Stimulated activated naive CD8-positive, alpha-beta T cell treated with anti-CD3 and anti-CD28 coated beads, Interleukin-15, amount 100 ng/mL, for 72 hours (primary cell): ENCODE measurements at regions not wholly inside any gene's neighbourhood (a gene's known extent, or its start where the extent isn't known, plus 50 kb on each side); places are given as distances from the start of the nearest gene placed in this dataset.

ENCODE experiments used
- ATAC-seq: fragments of 150-1000 bp; cut with Tn5 transposase; 2 replicates; pipeline ENCODE4 v1.10.0; 2021; ENCODE audit warnings: mild to moderate bottlenecking, moderate library complexity
- DNase-seq, 2 donors: peaks; one replicate each; pipeline ENCODE4 v3.0.0; 2021 to 2022
- H3K27ac Mint-ChIP-seq, 2 donors: one replicate each; pipeline ENCODE4 v1.8.0; 2022; ENCODE audit warnings: mild to moderate bottlenecking in 2 of 2, mixed read lengths in 2 of 2, moderate library complexity in 2 of 2
- H3K27me3 Mint-ChIP-seq: one replicate; pipeline ENCODE4 v1.8.0; 2022; ENCODE audit warnings: mixed read lengths
- H3K4me1 Mint-ChIP-seq: one replicate; pipeline ENCODE4 v1.8.0; 2022; ENCODE audit warnings: mild to moderate bottlenecking, mixed read lengths
- H3K4me3 Mint-ChIP-seq, 2 donors: one replicate each; pipeline ENCODE4 v1.8.0; 2022; ENCODE audit warnings: mild to moderate bottlenecking in 2 of 2, mixed read lengths in 2 of 2, moderate library complexity in 1 of 2
- H3K9me3 Mint-ChIP-seq, 2 donors: one replicate each; pipeline ENCODE4 v1.8.0; 2022; ENCODE audit warnings: mixed read lengths in 2 of 2

- ATAC-seq (no peak), DNase-seq (no peak)
- H3K27me3 Mint-ChIP-seq: no peaks in the 10 kb centered on the region
- H3K27ac Mint-ChIP-seq: peak overlapping the region in 1 of 2 donors; percentile 19
- no peaks in the 10 kb centered on the region for H3K9me3 Mint-ChIP-seq
- H3K4me1 Mint-ChIP-seq: peaks cover 8% of the 10 kb centered on the region
- no peak overlapping the region for H3K4me3 Mint-ChIP-seq
Observed at GRCh38 chr2:239518286-239519088, 117.7 kb upstream of the HDAC4 start.

DNA sequence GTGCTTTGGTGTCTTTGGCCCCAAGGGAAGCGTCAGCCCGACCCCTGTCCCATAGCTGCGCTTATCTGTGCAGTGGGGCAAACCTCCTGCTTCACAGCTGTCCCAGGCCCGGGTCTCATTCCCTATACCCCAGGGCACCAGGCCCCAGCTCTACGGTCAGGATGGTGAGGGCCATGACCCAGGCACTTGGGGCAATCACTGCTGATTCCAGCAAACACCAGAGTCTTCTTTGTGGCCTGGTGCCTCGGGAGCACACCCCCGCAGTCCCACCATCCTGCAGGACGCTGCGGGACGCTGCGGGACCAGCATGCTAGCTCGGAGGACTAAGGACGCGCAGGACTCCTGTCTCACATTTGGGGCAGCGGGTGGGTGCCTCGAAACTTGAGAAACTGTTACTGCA lies 116.9 kb upstream of the HDAC4 start:
- ATAC-seq (no peak), DNase-seq (no peak)
- no peaks in the 10 kb centered on the region for H3K9me3 Mint-ChIP-seq
- H3K27me3 Mint-ChIP-seq: no peaks in the 10 kb centered on the region
- H3K4me3 Mint-ChIP-seq: no peak overlapping the region
- H3K4me1 Mint-ChIP-seq: peaks cover 8% of the 10 kb centered on the region
- H3K27ac Mint-ChIP-seq: no peak overlapping the region

GRCh38 chr2:239516954-239517305 lies 116.1 kb upstream of the HDAC4 start:
- no peak overlapping the region for H3K27ac Mint-ChIP-seq
- no peak for DNase-seq
- peaks cover 8% of the 10 kb centered on the region for H3K4me1 Mint-ChIP-seq
- no peaks in the 10 kb centered on the region for H3K9me3 Mint-ChIP-seq
- no peaks in the 10 kb centered on the region for H3K27me3 Mint-ChIP-seq
- H3K4me3 Mint-ChIP-seq: no peak overlapping the region
- no peak for ATAC-seq

DNA sequence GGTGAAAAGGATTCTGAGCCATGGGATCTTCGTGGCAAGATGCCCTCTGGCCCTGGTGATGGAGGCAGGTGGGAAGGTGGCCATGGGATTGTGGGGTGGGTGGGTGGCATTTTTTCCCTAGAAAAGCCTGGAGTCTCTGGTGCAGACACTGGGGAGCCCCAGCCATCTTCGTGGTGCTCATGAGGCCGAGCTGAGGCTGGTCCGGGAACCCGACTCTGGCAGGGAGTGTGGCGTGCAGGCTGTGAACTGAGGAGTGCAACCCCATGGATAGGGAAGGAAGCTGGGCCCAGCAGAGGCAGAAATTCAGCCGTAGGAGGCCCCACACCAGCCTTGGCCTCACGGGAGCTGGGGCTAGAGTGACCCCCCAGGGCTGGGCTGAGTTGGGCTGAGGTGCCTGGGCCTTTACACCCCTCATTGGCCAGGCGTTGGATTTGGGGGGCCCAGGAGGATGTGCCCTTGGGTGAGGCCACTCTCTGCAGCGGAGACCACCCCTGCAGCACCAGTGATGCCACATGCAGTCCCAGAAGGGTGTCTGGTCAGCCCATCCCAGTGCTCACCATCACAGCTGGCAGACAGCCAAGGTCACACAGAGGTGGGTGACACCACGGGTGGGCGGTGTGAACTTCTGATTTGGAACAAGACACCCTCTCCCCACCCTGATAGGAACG lies 115.6 kb upstream of the HDAC4 start:
- ATAC-seq (no peak), DNase-seq (no peak)
- H3K4me3 Mint-ChIP-seq: no peak overlapping the region
- H3K9me3 Mint-ChIP-seq: no peaks in the 10 kb centered on the region
- H3K4me1 Mint-ChIP-seq: peaks cover 8% of the 10 kb centered on the region
- H3K27me3 Mint-ChIP-seq: no peaks in the 10 kb centered on the region
- H3K27ac Mint-ChIP-seq: peak overlapping the region in 1 of 2 donors; percentile 6

DNA sequence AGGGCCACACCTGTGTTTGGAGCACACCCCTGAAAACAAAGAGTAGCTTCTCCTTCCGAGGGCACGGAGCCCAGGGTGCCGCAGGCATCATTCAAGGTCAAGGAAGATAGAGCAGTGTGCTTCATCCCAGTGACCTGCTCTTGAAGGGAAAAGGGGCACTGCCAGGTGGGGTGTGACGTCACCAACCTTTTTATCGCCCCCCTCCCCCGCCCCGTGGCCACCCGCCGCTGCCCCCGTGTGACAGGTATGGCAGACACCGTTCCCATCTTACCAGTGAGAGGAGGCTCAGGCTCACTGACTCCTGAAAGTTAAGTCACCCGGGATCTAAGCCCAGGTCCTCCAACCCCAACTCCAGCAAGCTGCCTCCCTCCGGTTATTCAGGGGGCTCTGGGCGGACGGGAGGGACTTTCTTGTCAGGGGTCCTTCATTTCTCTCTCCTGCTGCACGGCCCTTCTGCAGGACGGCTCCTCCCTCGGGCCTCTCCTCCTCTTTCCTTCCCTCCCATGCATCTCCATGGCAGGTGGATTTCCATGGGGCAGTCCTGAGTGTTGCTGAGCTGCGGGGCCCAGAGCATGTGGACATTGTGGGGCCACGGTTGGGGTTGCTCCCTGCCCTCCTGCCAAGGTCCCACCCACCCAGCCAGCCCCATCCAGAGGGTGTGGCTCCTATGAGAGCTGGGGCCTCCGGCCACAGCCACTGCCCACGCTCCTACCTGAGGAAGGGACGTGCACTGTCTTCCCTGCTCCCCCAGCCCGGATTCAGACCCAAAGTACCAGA lies 114.1 kb upstream of the HDAC4 start:
- no peak for DNase-seq
- ATAC-seq: no peak
- H3K4me3 Mint-ChIP-seq: no peak overlapping the region
- no peak overlapping the region for H3K27ac Mint-ChIP-seq
- peaks cover 8% of the 10 kb centered on the region for H3K4me1 Mint-ChIP-seq
- no peaks in the 10 kb centered on the region for H3K9me3 Mint-ChIP-seq
- H3K27me3 Mint-ChIP-seq: no peaks in the 10 kb centered on the region

GRCh38 chr2:239512054-239512453 lies 111.2 kb upstream of the HDAC4 start:
- H3K27me3 Mint-ChIP-seq: no peaks in the 10 kb centered on the region

GRCh38 chr2:239509373-239510143 lies 108.7 kb upstream of the HDAC4 start:
- no peaks in the 10 kb centered on the region for H3K27me3 Mint-ChIP-seq
- no peaks in the 10 kb centered on the region for H3K9me3 Mint-ChIP-seq
- no peak for ATAC-seq
- H3K27ac Mint-ChIP-seq: no peak overlapping the region
- H3K4me1 Mint-ChIP-seq: no peaks in the 10 kb centered on the region
- DNase-seq: no peak
- H3K4me3 Mint-ChIP-seq: no peak overlapping the region

More at GRCh38 chr2:239512054-239512453, 111.2 kb upstream of the HDAC4 start:
- Mint-ChIP-seq H3K4me1 (no peaks in the 10 kb centered on the region), H3K4me3 (no peak overlapping the region), H3K9me3 (no peaks in the 10 kb centered on the region), H3K27ac (no peak overlapping the region)
- ATAC-seq: no peak
- DNase-seq: no peak

DNA sequence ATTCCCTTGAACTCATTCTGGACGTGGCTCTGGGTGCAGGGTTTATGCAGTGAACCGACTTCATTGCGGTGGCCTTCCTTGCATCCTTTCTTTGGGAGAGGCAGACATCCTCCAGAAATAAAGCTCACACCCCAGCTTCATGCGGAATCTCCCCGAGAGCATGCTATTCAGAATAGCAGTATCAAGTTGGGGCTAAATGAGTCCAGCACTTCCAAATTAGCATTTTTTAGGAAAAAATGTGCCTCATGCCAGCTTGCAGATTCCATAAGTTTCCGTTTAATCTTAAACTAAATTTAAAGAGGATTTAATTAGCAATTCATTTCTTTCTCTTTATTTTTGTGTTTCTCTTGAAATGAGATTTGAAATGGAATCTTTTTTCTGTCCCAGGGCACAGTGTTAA lies 107.4 kb upstream of the HDAC4 start:
- no peak overlapping the region for H3K4me3 Mint-ChIP-seq
- no peak overlapping the region for H3K27ac Mint-ChIP-seq
- ATAC-seq (no peak), DNase-seq (no peak)
- no peaks in the 10 kb centered on the region for H3K9me3 Mint-ChIP-seq
- no peaks in the 10 kb centered on the region for H3K27me3 Mint-ChIP-seq
- H3K4me1 Mint-ChIP-seq: no peaks in the 10 kb centered on the region

- no peak for ATAC-seq
- H3K4me3 Mint-ChIP-seq: no peak overlapping the region
- no peaks in the 10 kb centered on the region for H3K9me3 Mint-ChIP-seq
- no peak for DNase-seq
- H3K27me3 Mint-ChIP-seq: no peaks in the 10 kb centered on the region
- no peak overlapping the region for H3K27ac Mint-ChIP-seq
- no peaks in the 10 kb centered on the region for H3K4me1 Mint-ChIP-seq
Observed at GRCh38 chr2:239507576-239508258, 106.9 kb upstream of the HDAC4 start.

GRCh38 chr2:239506961-239507360 lies 106.1 kb upstream of the HDAC4 start:
- peak overlapping the region in 1 of 2 donors; percentile 54 for H3K27ac Mint-ChIP-seq

DNA sequence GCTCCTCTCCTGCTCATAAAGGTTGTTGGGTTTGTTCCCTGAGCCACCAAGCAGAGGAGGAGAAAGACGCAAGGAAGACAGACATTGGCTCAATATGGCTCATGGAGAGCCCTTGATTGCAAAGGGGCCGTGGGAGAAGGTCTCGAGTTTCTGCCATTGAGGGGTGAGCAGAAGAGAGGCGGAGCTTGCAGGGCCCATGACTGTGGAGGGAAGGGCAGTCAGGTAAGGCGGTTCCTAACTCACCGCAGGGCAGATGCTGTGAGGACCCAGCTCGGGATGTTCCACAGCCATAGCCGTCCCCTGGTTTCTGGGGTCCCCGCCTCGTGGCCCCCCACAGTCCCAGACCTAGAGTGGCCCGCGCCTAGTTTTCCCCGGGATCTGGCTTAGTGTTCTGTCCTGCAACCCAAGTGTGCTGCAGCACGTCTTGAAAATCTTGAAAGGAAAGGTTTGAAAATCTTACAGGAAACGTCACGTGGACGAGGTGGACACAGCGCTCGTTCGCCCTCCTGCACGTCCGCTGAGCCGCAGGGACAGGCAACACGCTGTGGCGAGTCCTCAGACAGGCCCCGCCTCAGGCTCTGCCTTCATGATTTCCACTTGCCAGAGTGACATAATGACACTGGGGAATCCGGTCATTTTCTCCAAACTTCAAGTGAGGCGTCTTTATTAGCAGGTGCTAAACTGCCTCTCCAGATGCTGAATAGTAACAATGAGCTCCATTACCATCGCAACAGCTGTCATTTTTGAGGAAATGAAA lies 105.5 kb upstream of the HDAC4 start:
- H3K4me3 Mint-ChIP-seq: no peak overlapping the region
- H3K4me1 Mint-ChIP-seq: no peaks in the 10 kb centered on the region
- H3K9me3 Mint-ChIP-seq: no peaks in the 10 kb centered on the region
- peak overlapping the region in 1 of 2 donors; percentile 34 for H3K27ac Mint-ChIP-seq
- ATAC-seq (no peak), DNase-seq (no peak)
- H3K27me3 Mint-ChIP-seq: no peaks in the 10 kb centered on the region

More at GRCh38 chr2:239506961-239507360, 106.1 kb upstream of the HDAC4 start:
- ATAC-seq: no peak
- H3K9me3 Mint-ChIP-seq: no peaks in the 10 kb centered on the region
- no peaks in the 10 kb centered on the region for H3K27me3 Mint-ChIP-seq
- no peak overlapping the region for H3K4me3 Mint-ChIP-seq
- H3K4me1 Mint-ChIP-seq: no peaks in the 10 kb centered on the region
- no peak for DNase-seq

DNA sequence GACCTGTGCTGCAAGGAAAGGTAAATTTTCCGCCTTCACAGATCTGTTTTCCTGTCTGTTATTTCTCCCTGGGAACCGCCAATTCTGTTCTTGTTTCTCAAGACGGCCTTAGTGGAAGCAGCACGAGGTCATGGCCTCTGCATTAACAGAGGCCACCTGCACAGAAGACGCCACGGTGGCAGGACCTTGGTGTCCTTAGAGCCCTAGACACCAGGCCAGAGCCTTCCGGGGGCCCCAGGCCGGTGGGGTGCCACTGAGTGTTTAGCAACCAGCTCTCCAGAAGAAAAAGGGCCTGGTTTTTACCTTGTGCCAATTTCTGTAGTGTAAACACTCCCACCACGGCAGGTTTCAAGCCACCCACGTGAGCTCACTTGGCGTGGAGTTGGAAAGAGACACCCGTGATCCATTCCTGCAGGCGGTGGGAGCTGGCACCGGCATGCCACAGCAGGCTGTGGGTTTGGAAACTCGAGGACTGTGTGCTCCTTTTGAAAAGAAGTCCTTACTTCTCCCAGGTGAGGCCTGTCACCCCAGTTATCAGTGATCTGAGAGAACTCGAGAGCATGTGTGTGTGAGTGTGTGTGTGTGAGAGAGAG lies 103.9 kb upstream of the HDAC4 start:
- Mint-ChIP-seq H3K9me3 (no peaks in the 10 kb centered on the region), H3K4me1 (no peaks in the 10 kb centered on the region), H3K4me3 (no peak overlapping the region), H3K27me3 (no peaks in the 10 kb centered on the region), H3K27ac (peak overlapping the region in 1 of 2 donors; percentile 14)
- ATAC-seq (no peak), DNase-seq (no peak)

- ATAC-seq (no peak), DNase-seq (no peak)
- Mint-ChIP-seq H3K27ac (peak overlapping the region in 1 of 2 donors; percentile 63), H3K4me3 (no peak overlapping the region), H3K9me3 (no peaks in the 10 kb centered on the region), H3K27me3 (no peaks in the 10 kb centered on the region), H3K4me1 (no peaks in the 10 kb centered on the region)
Observed at GRCh38 chr2:239502430-239503186, 101.8 kb upstream of the HDAC4 start.
